ENCODE measurements at regions not wholly inside any gene's neighbourhood (a gene's known extent, or its start where the extent isn't known, plus 50 kb on each side); places are given as distances from the start of the nearest gene placed in this dataset.

GRCh38 chr1:88001460-88001859 is 672.8 kb downstream of the LMO4 start:
- Mint-ChIP-seq H3K4me1 (ENCODE audit: low read depth) (peaks cover 11% of the 10 kb centered on the region), H3K4me3 (ENCODE audit: unreplicated experiment) (no peak overlapping the region), H3K36me3 (ENCODE audit: low read depth) (no peaks in the 10 kb centered on the region), H3K27ac (ENCODE audit: unreplicated experiment) (no peak overlapping the region), H3K9me3 (ENCODE audit: low read depth) (no peaks in the 10 kb centered on the region), H3K27me3 (ENCODE audit: low read depth) (no peaks in the 10 kb centered on the region)
- no peak for TF ChIP-seq CTCF (IDR thresholded peaks at IDR 0.05)
- DNase-seq (ENCODE audit: low spot score), result no peak

- Mint-ChIP-seq H3K4me1 (ENCODE audit: low read depth) (peaks cover 11% of the 10 kb centered on the region), H3K9me3 (ENCODE audit: low read depth) (no peaks in the 10 kb centered on the region), H3K27me3 (ENCODE audit: low read depth) (no peaks in the 10 kb centered on the region), H3K27ac (ENCODE audit: unreplicated experiment) (no peak overlapping the region), H3K4me3 (ENCODE audit: unreplicated experiment) (no peak overlapping the region), H3K36me3 (ENCODE audit: low read depth) (no peaks in the 10 kb centered on the region)
- no peak for DNase-seq (ENCODE audit: low spot score)
- no peak for TF ChIP-seq CTCF (IDR thresholded peaks at IDR 0.05)
Measured at GRCh38 chr1:88003255-88003654, 674.6 kb downstream of the LMO4 start.

GRCh38 chr1:88009916-88010315 is 674.2 kb upstream of the PKN2 start:
- TF ChIP-seq CTCF (IDR thresholded peaks at IDR 0.05), result no peak
- H3K4me3 Mint-ChIP-seq (ENCODE audit: unreplicated experiment), result no peak overlapping the region
- no peak overlapping the region for H3K27ac Mint-ChIP-seq (ENCODE audit: unreplicated experiment)
- no peak for DNase-seq (ENCODE audit: low spot score)
- no peaks in the 10 kb centered on the region for H3K36me3 Mint-ChIP-seq (ENCODE audit: low read depth)
- H3K27me3 Mint-ChIP-seq (ENCODE audit: low read depth), result peaks cover 13% of the 10 kb centered on the region
- no peaks in the 10 kb centered on the region for H3K9me3 Mint-ChIP-seq (ENCODE audit: low read depth)
- H3K4me1 Mint-ChIP-seq (ENCODE audit: low read depth), result no peaks in the 10 kb centered on the region

- TF ChIP-seq CTCF (IDR thresholded peaks at IDR 0.05), result no peak
- Mint-ChIP-seq H3K36me3 (ENCODE audit: low read depth) (no peaks in the 10 kb centered on the region), H3K27me3 (ENCODE audit: low read depth) (peaks cover 17% of the 10 kb centered on the region), H3K4me1 (ENCODE audit: low read depth) (no peaks in the 10 kb centered on the region), H3K27ac (ENCODE audit: unreplicated experiment) (no peak overlapping the region), H3K9me3 (ENCODE audit: low read depth) (no peaks in the 10 kb centered on the region), H3K4me3 (ENCODE audit: unreplicated experiment) (no peak overlapping the region)
- no peak for DNase-seq (ENCODE audit: low spot score)
Measured at GRCh38 chr1:88013485-88013884, 670.6 kb upstream of the PKN2 start.

- Mint-ChIP-seq H3K27ac (ENCODE audit: unreplicated experiment) (no peak overlapping the region), H3K4me3 (ENCODE audit: unreplicated experiment) (no peak overlapping the region), H3K27me3 (ENCODE audit: low read depth) (peaks cover 17% of the 10 kb centered on the region), H3K9me3 (ENCODE audit: low read depth) (no peaks in the 10 kb centered on the region), H3K4me1 (ENCODE audit: low read depth) (no peaks in the 10 kb centered on the region), H3K36me3 (ENCODE audit: low read depth) (no peaks in the 10 kb centered on the region)
- no peak for TF ChIP-seq CTCF (IDR thresholded peaks at IDR 0.05)
- no peak for DNase-seq (ENCODE audit: low spot score)
Measured at GRCh38 chr1:88014131-88014530, 669.9 kb upstream of the PKN2 start.
